ENCODE measurements at regions not wholly inside any gene's neighbourhood (a gene's known extent, or its start where the extent isn't known, plus 50 kb on each side); places are given as distances from the start of the nearest gene placed in this dataset. TPM values are rescaled to one million over a fixed set of nuclear protein-coding genes. Genes with fewer than 3 reads are reported as not detected.

- no peak for TF ChIP-seq EZH2phosphoT487 (IDR thresholded peaks at IDR 0.05; ENCODE audit: insufficient read depth, low read depth)
- no peak for TF ChIP-seq EZH2 (IDR thresholded peaks at IDR 0.05; ENCODE audit: insufficient read depth, poor library complexity, severe bottlenecking)
Measured at GRCh38 chr2:221360742-221361141, 211.4 kb downstream of the EPHA4 start.

DNA sequence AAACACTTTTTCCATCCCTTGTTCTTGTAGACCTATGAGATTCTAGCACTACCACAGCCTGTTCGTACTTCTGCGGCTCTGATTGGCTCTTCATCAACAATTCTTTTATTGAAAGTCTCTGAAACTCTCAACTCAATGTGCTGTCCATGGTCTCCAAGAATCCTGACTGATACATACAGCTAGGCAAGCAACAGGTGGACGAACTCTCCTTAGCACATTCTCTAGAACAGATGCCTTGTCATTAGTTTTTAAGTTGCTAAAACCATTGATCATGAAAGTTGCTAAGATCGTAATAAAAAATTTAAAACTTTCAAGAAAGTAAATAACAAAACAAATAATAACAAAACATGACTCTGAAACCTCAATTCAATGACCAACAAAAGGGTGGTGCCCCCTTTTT is 210.5 kb downstream of the EPHA4 start:
- no peak overlapping the region for H3K9ac ChIP-seq
- H3K9me3 ChIP-seq (ENCODE audit: low read depth), result no peaks in the 10 kb centered on the region
- H3K4me1 ChIP-seq (ENCODE audit: insufficient read depth), result no peaks in the 10 kb centered on the region
- no peak overlapping the region for H2AFZ ChIP-seq
- H3F3A ChIP-seq (ENCODE audit: insufficient read depth), result no peaks in the 10 kb centered on the region; the same call in 1 of the 2 replicates
- H3K79me2 ChIP-seq (ENCODE audit: insufficient read depth), result no peaks in the 10 kb centered on the region
- in situ Hi-C loops (cut with MboI), result no loop called here
- DNase-seq, result no peak
- no peak overlapping the region for H3K4me3 ChIP-seq
- no peaks in the 10 kb centered on the region for H4K20me1 ChIP-seq (ENCODE audit: insufficient read depth)
- H3K4me2 ChIP-seq (ENCODE audit: unreplicated experiment), result no peak overlapping the region
- no peaks in the 10 kb centered on the region for H3K36me3 ChIP-seq (ENCODE audit: low read depth)
- TF ChIP-seq EZH2phosphoT487 (IDR thresholded peaks at IDR 0.05; ENCODE audit: insufficient read depth, low read depth), result no peak
- TF ChIP-seq EZH2 (IDR thresholded peaks at IDR 0.05; ENCODE audit: insufficient read depth, poor library complexity, severe bottlenecking), result no peak
- WGBS, 2 experiments (ENCODE audit: low coverage in 1 of 2, low lambda C conversion rate in 2 of 2, missing lambda C conversion rate in 2 of 2), result 96 to 98% methylated on average over 4 of the region's 4 CpGs
- H3K27ac ChIP-seq, result no peak overlapping the region
- H3K9me2 ChIP-seq (ENCODE audit: insufficient read depth), result no peaks in the 10 kb centered on the region
- no peaks in the 10 kb centered on the region for H3K27me3 ChIP-seq (replicated peaks; ENCODE audit: insufficient read depth)

More at GRCh38 chr2:221360742-221361141, 211.4 kb downstream of the EPHA4 start:
- Histone ChIP-seq H4K20me1 (ENCODE audit: insufficient read depth) (no peaks in the 10 kb centered on the region), H3K79me2 (ENCODE audit: insufficient read depth) (no peaks in the 10 kb centered on the region), H3K27me3 (replicated peaks; ENCODE audit: insufficient read depth) (no peaks in the 10 kb centered on the region), H3K9ac (no peak overlapping the region), H3K36me3 (ENCODE audit: low read depth) (no peaks in the 10 kb centered on the region), H3K27ac (no peak overlapping the region), H3K4me3 (no peak overlapping the region), H3K4me1 (ENCODE audit: insufficient read depth) (no peaks in the 10 kb centered on the region), H2AFZ (no peak overlapping the region), H3F3A (ENCODE audit: insufficient read depth) (no peaks in the 10 kb centered on the region; the same call in 1 of the 2 replicates), H3K4me2 (ENCODE audit: unreplicated experiment) (peak overlapping the region; percentile 25), H3K9me2 (ENCODE audit: insufficient read depth) (no peaks in the 10 kb centered on the region), H3K9me3 (ENCODE audit: low read depth) (no peaks in the 10 kb centered on the region)
- in situ Hi-C loops (cut with MboI), result no loop called here
- WGBS, 2 experiments (ENCODE audit: low coverage in 1 of 2, low lambda C conversion rate in 2 of 2, missing lambda C conversion rate in 2 of 2), result 38 to 41% methylated on average over 6 of the region's 6 CpGs
- DNase-seq, result peak; percentile 67

GRCh38 chr2:221364672-221365071 is 207.4 kb downstream of the EPHA4 start:
- in situ Hi-C loops (cut with MboI), result no loop called here
- no peak overlapping the region for H2AFZ ChIP-seq
- H3K9me3 ChIP-seq (ENCODE audit: low read depth), result no peaks in the 10 kb centered on the region
- H3F3A ChIP-seq (ENCODE audit: insufficient read depth), result no peaks in the 10 kb centered on the region; the same call in 1 of the 2 replicates
- TF ChIP-seq EZH2 (IDR thresholded peaks at IDR 0.05; ENCODE audit: insufficient read depth, poor library complexity, severe bottlenecking), result no peak
- TF ChIP-seq EZH2phosphoT487 (IDR thresholded peaks at IDR 0.05; ENCODE audit: insufficient read depth, low read depth), result no peak
- no peak overlapping the region for H3K4me2 ChIP-seq (ENCODE audit: unreplicated experiment)
- H3K36me3 ChIP-seq (ENCODE audit: low read depth), result no peaks in the 10 kb centered on the region
- H3K79me2 ChIP-seq (ENCODE audit: insufficient read depth), result no peaks in the 10 kb centered on the region
- no peaks in the 10 kb centered on the region for H3K9me2 ChIP-seq (ENCODE audit: insufficient read depth)
- no peak for DNase-seq
- no peak overlapping the region for H3K9ac ChIP-seq
- no peaks in the 10 kb centered on the region for H3K4me1 ChIP-seq (ENCODE audit: insufficient read depth)
- no peak overlapping the region for H3K27ac ChIP-seq
- no peaks in the 10 kb centered on the region; the same call in 1 of the 2 replicates for H3K27me3 ChIP-seq (replicated peaks; ENCODE audit: insufficient read depth)
- H4K20me1 ChIP-seq (ENCODE audit: insufficient read depth), result no peaks in the 10 kb centered on the region
- H3K4me3 ChIP-seq, result no peak overlapping the region
- whole genome bisulfite sequencing, 2 experiments (ENCODE audit: low coverage in 1 of 2, low lambda C conversion rate in 2 of 2, missing lambda C conversion rate in 2 of 2), result 82 to 83% methylated on average over 3 of the region's 3 CpGs

Small RNA genes in the stretch of these regions (microRNA-seq; reads per million reads assigned to microRNA genes)
- gene MIR4268 (ENCODE audit: borderline number of aligned reads), result not detected

Small RNA genes in the stretch of these regions (small RNA-seq; reads per million reads assigned to genes)
- not detected for gene AC011233.1 (ENCODE audit: low read depth, low replicate concordance)
- gene MIR4268 (ENCODE audit: low read depth, low replicate concordance), result not detected
